Mesenchymal stem cell (in vitro differentiated cells and primary cell): ENCODE measurements at regions not wholly inside any gene's neighbourhood (a gene's known extent, or its start where the extent isn't known, plus 50 kb on each side); places are given as distances from the start of the nearest gene placed in this dataset.

Experiments
- DNase-seq: peaks from one replicate; pipeline ENCODE4 v3.0.0-alpha.2; 2013
- H2AFZ ChIP-seq: one replicate; pipeline ENCODE4 v1.6.1; 2013; ENCODE audit warnings: low read depth, mild to moderate bottlenecking, control low read depth, inconsistent platforms, low read length, moderate library complexity
- H2AK5ac ChIP-seq: 2 replicates; pipeline ENCODE4 v1.6.1; 2013; ENCODE audit warnings: low read length, moderate library complexity, mild to moderate bottlenecking, inconsistent platforms; ENCODE audit not compliant: severe bottlenecking
- H2BK120ac ChIP-seq: one replicate; pipeline ENCODE4 v1.6.1; 2013; ENCODE audit warnings: low read depth, mild to moderate bottlenecking, inconsistent platforms, low read length, moderate library complexity
- H2BK12ac ChIP-seq, 2 experiments: one replicate each; pipeline ENCODE4 v1.6.1; 2013; ENCODE audit warnings: inconsistent platforms in 2 of 2, low read length in 2 of 2, mild to moderate bottlenecking in 2 of 2, moderate library complexity in 2 of 2, control low read depth in 1 of 2
- H2BK15ac ChIP-seq: one replicate; pipeline ENCODE4 v1.6.1; 2013; ENCODE audit warnings: mild to moderate bottlenecking, low read depth, inconsistent platforms; ENCODE audit not compliant: poor library complexity, severe bottlenecking
- H2BK5ac ChIP-seq: 2 replicates; pipeline ENCODE4 v1.6.1; 2013; ENCODE audit warnings: low read depth, mild to moderate bottlenecking, low read length, control low read depth, inconsistent platforms; ENCODE audit not compliant: poor library complexity, severe bottlenecking
- H3K14ac ChIP-seq, 2 experiments: one replicate each; pipeline ENCODE4 v1.6.1; 2013; ENCODE audit warnings: inconsistent platforms in 2 of 2, low read length in 2 of 2, control low read depth in 1 of 2, mild to moderate bottlenecking in 1 of 2, moderate library complexity in 1 of 2
- H3K18ac ChIP-seq, 2 experiments: one replicate each; pipeline ENCODE4 v1.6.1; 2013; ENCODE audit warnings: inconsistent platforms in 2 of 2, low read length in 2 of 2, control low read depth in 1 of 2, low read depth in 1 of 2, mild to moderate bottlenecking in 1 of 2
- H3K23ac ChIP-seq, 2 experiments: one replicate each; pipeline ENCODE4 v1.6.1; 2013; ENCODE audit warnings: inconsistent platforms in 2 of 2, low read length in 2 of 2, mild to moderate bottlenecking in 2 of 2, moderate library complexity in 2 of 2, control low read depth in 1 of 2
- H3K27ac ChIP-seq: 2 replicates; pipeline ENCODE4 v1.5.1; 2013; ENCODE audit warnings: mild to moderate bottlenecking, moderate library complexity, low read length, control low read depth, inconsistent platforms; ENCODE audit not compliant: poor library complexity, severe bottlenecking
- H3K27me3 ChIP-seq, 2 experiments: 2 replicates each; pipeline versions ENCODE4 v1.6.1 to v1.7.0; 2013; ENCODE audit warnings: low read length in 2 of 2, mild to moderate bottlenecking in 2 of 2, moderate library complexity in 2 of 2, control low read depth in 1 of 2, inconsistent platforms in 1 of 2; ENCODE audit not compliant: control insufficient read depth in 1 of 2, insufficient read depth in 1 of 2
- H3K36me3 ChIP-seq, 2 experiments: 2 replicates each; pipeline versions ENCODE4 v1.6.1 to v1.7.0; 2013; ENCODE audit warnings: low read length in 2 of 2, control low read depth in 1 of 2, inconsistent platforms in 1 of 2, low read depth in 1 of 2, mild to moderate bottlenecking in 1 of 2; ENCODE audit not compliant: insufficient read depth in 2 of 2, control insufficient read depth in 1 of 2
- H3K4ac ChIP-seq, 2 experiments: one replicate each; pipeline ENCODE4 v1.6.1; 2013; ENCODE audit warnings: inconsistent platforms in 2 of 2, low read length in 2 of 2, mild to moderate bottlenecking in 2 of 2, moderate library complexity in 2 of 2, control low read depth in 1 of 2, low read depth in 1 of 2
- H3K4me1 ChIP-seq: 2 replicates; pipeline ENCODE4 v1.6.1; 2013; ENCODE audit warnings: low read depth, low read length, control low read depth; ENCODE audit not compliant: control insufficient read depth, insufficient read depth
- H3K4me2 ChIP-seq: 2 replicates; pipeline ENCODE4 v1.6.1; 2013; ENCODE audit warnings: low read length, mild to moderate bottlenecking, inconsistent platforms; ENCODE audit not compliant: poor library complexity, severe bottlenecking
- H3K4me3 ChIP-seq, 2 experiments: 2 replicates each; pipeline versions ENCODE4 v1.5.1 to v1.7.0; 2013; ENCODE audit warnings: low read length in 2 of 2, mild to moderate bottlenecking in 2 of 2, control low read depth in 1 of 2, low read depth in 1 of 2; ENCODE audit not compliant: insufficient read depth in 1 of 2
- H3K79me1 ChIP-seq: replicated peaks from 2 replicates; pipeline ENCODE4 v1.6.1; 2013; ENCODE audit warnings: mild to moderate bottlenecking, control low read depth, low read length, inconsistent platforms; ENCODE audit not compliant: poor library complexity, severe bottlenecking
- H3K9ac ChIP-seq: 2 replicates; pipeline ENCODE4 v1.7.0; 2013; ENCODE audit warnings: mild to moderate bottlenecking, low read length, moderate library complexity
- H3K9me3 ChIP-seq: 2 replicates; pipeline ENCODE4 v1.7.0; 2013; ENCODE audit warnings: mild to moderate bottlenecking, low read length; ENCODE audit not compliant: control insufficient read depth
- H4K8ac ChIP-seq: one replicate; pipeline ENCODE4 v1.6.1; 2013; ENCODE audit warnings: inconsistent platforms, mild to moderate bottlenecking, low read length, moderate library complexity
- H4K91ac ChIP-seq: one replicate; pipeline ENCODE4 v1.6.1; 2013; ENCODE audit warnings: mild to moderate bottlenecking, low read length, inconsistent platforms
- WGBS: methylation state at CpG from one replicate; pipeline ENCODE4 v1.1.7; 2013; ENCODE audit warnings: mixed read lengths; 5-methylcytosine and 5-hydroxymethylcytosine counted together

DNA sequence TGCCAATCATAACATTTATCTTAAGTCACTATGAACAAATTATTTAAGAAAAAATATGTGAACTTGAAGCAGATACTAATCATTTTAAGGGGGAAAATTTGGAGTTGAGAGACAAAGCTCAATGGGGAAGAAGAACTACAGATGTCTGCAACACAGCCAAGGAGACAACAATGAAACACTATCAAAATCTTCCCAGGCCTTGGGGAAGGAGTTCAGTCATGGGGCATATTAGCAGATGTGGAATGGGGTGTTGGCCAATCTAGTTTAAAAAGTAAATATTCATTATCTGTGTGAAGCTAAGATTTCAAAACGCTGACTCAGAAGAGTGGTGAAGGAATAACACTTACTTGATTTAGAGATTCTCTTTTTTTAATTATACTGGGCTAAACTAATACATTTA, 671.6 kb upstream of the ZP4 start:
- no peak overlapping the region for H4K91ac ChIP-seq
- H3K9ac ChIP-seq: no peak overlapping the region
- WGBS: no CpG with 5 or more reads among the region's 1 CpG
- no peak overlapping the region for H3K23ac ChIP-seq
- no peak overlapping the region for H4K8ac ChIP-seq
- H3K27me3 ChIP-seq: no peaks in the 10 kb centered on the region
- no peak overlapping the region for H3K18ac ChIP-seq
- peaks cover 4% of the 10 kb centered on the region for H3K9me3 ChIP-seq
- H3K4me3 ChIP-seq: no peak overlapping the region
- no peak overlapping the region for H2BK120ac ChIP-seq
- no peaks in the 10 kb centered on the region for H3K79me1 ChIP-seq
- H2AFZ ChIP-seq: no peak overlapping the region
- no peak overlapping the region for H3K14ac ChIP-seq
- H3K4me1 ChIP-seq: peaks cover 3% of the 10 kb centered on the region
- H2BK12ac ChIP-seq: no peak overlapping the region
- no peak overlapping the region for H2BK5ac ChIP-seq
- no peak overlapping the region for H2AK5ac ChIP-seq
- no peak overlapping the region for H2BK15ac ChIP-seq
- no peak overlapping the region for H3K4ac ChIP-seq
- no peaks in the 10 kb centered on the region for H3K36me3 ChIP-seq
- DNase-seq: no peak
- no peak overlapping the region for H3K27ac ChIP-seq
- H3K4me2 ChIP-seq: no peak overlapping the region

DNA sequence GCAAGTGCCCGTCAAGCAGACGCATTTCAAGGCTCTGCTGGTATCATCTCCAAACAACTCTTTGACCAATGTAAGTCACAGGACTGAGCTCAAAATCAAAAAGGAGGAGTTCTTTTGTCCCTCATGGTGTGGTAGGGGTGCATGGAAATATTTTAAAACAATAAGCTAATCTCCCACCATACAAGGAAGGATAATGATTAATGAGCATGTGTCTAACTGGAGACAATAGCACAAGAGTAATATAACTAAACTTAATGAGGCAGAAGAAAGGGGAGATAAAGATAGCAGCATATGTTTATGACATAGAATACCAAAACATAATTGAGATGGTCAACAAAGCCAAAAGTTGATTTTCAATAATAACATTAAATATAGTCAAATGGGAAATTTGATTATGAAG, 668.0 kb upstream of the ZP4 start:
- no peak overlapping the region for H3K4ac ChIP-seq
- no peak overlapping the region for H3K27ac ChIP-seq
- H4K8ac ChIP-seq: no peak overlapping the region
- H3K9ac ChIP-seq: no peak overlapping the region
- H2AK5ac ChIP-seq: no peak overlapping the region
- H3K18ac ChIP-seq: no peak overlapping the region
- H3K27me3 ChIP-seq: no peaks in the 10 kb centered on the region
- no peaks in the 10 kb centered on the region for H3K9me3 ChIP-seq
- H2BK120ac ChIP-seq: no peak overlapping the region
- WGBS: no CpG with 5 or more reads among the region's 2 CpGs
- H2BK5ac ChIP-seq: no peak overlapping the region
- no peak for DNase-seq
- no peaks in the 10 kb centered on the region for H3K79me1 ChIP-seq
- no peaks in the 10 kb centered on the region for H3K36me3 ChIP-seq
- H2AFZ ChIP-seq: no peak overlapping the region
- no peak overlapping the region for H2BK15ac ChIP-seq
- H3K4me3 ChIP-seq: no peak overlapping the region
- no peak overlapping the region for H4K91ac ChIP-seq
- no peak overlapping the region for H3K23ac ChIP-seq
- H3K14ac ChIP-seq: no peak overlapping the region
- no peak overlapping the region for H3K4me2 ChIP-seq
- peaks cover 3% of the 10 kb centered on the region for H3K4me1 ChIP-seq
- H2BK12ac ChIP-seq: no peak overlapping the region

DNA sequence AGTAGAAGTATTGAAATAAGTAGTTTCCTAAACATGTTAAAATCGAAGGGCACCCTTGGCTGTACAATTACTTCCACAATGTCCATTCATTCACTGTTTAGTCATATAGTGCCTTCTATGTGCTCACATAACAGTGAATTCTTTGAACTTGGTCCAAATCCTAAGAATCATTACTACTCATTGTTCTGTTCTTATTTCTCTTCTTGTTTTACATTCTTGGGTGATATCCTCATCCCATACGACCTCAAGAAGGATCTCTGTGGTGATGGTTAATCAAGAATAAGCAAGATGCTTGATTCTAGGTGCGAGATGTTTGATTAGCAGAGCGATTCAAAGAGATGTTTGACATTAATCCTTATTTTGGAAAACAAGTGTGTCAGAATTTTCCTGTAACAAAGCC, 667.4 kb upstream of the ZP4 start:
- no peak overlapping the region for H4K8ac ChIP-seq
- no peak for DNase-seq

DNA sequence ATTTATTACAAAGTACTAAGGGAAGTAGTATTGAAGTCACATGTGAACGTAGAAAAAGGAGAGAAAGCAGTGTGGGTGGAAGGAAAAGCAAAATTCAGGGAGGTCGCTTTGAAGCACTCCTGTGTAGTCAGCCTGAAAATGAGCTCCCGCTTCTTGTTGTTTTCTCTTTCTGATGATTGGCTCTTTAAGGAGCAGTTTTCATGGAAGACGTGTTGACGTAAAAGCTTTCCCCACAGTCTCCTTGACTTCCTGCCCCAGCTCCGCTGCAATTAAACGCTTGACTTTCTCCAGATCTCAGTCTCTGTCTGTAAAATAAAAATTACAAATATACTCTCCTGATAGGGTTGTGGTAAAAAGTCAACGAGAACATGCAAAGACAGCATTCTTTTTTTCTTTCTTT, 661.5 kb upstream of the ZP4 start:
- no peak for DNase-seq
- Histone ChIP-seq H2AK5ac (no peak overlapping the region), H3K9me3 (peaks cover 4% of the 10 kb centered on the region), H3K4ac (no peak overlapping the region), H2AFZ (no peak overlapping the region), H3K27me3 (no peaks in the 10 kb centered on the region), H3K18ac (no peak overlapping the region), H3K4me3 (no peak overlapping the region), H4K8ac (no peak overlapping the region), H3K9ac (no peak overlapping the region), H3K36me3 (no peaks in the 10 kb centered on the region), H2BK12ac (no peak overlapping the region), H2BK15ac (no peak overlapping the region), H3K23ac (no peak overlapping the region), H4K91ac (no peak overlapping the region), H3K4me2 (no peak overlapping the region), H2BK5ac (no peak overlapping the region), H3K4me1 (no peaks in the 10 kb centered on the region), H2BK120ac (no peak overlapping the region), H3K79me1 (no peaks in the 10 kb centered on the region), H3K27ac (no peak overlapping the region), H3K14ac (no peak overlapping the region)
- WGBS: 84% methylated on average over 5 of the region's 8 CpGs

More for the DNA sequence above, 667.4 kb upstream of the ZP4 start:
- H3K27me3 ChIP-seq: no peaks in the 10 kb centered on the region
- H2BK15ac ChIP-seq: no peak overlapping the region
- H4K91ac ChIP-seq: no peak overlapping the region
- no peak overlapping the region for H3K18ac ChIP-seq
- no peak overlapping the region for H2BK12ac ChIP-seq
- no peak overlapping the region for H2AK5ac ChIP-seq
- H3K4me3 ChIP-seq: no peak overlapping the region
- H2BK5ac ChIP-seq: no peak overlapping the region
- H2BK120ac ChIP-seq: no peak overlapping the region
- H3K14ac ChIP-seq: no peak overlapping the region
- no peak overlapping the region for H3K23ac ChIP-seq
- H3K9ac ChIP-seq: no peak overlapping the region
- H3K9me3 ChIP-seq: no peaks in the 10 kb centered on the region
- no peak overlapping the region for H3K27ac ChIP-seq
- no peaks in the 10 kb centered on the region for H3K36me3 ChIP-seq
- H2AFZ ChIP-seq: no peak overlapping the region
- no peaks in the 10 kb centered on the region for H3K79me1 ChIP-seq
- H3K4me1 ChIP-seq: peaks cover 3% of the 10 kb centered on the region
- H3K4ac ChIP-seq: no peak overlapping the region
- H3K4me2 ChIP-seq: no peak overlapping the region
- WGBS: 62% methylated on average over 4 of the region's 4 CpGs
